Smooth muscle cell (in vitro differentiated cells): ENCODE measurements at regions not wholly inside any gene's neighbourhood (a gene's known extent, or its start where the extent isn't known, plus 50 kb on each side); places are given as distances from the start of the nearest gene placed in this dataset.

Experiments
- DNase-seq: peaks from one replicate; lab custom pipeline; 2025; ENCODE audit not compliant: unreplicated experiment; lab: John Stamatoyannopoulos, UW
- H2AFZ ChIP-seq: fragments of 200-600 bp; sonication (generic); 2 replicates; pipeline ENCODE4 v1.6.0; 2016; ENCODE audit warnings: antibody characterized with exemption, low read depth, mild to moderate bottlenecking
- H3F3A ChIP-seq: fragments of 200-600 bp; sonication (generic); 2 replicates; pipeline ENCODE4 v1.6.0; 2017; ENCODE audit warnings: antibody characterized with exemption, low read depth
- H3K27ac ChIP-seq: fragments of 200-600 bp; sonication (generic); 2 replicates; pipeline ENCODE4 v1.5.1; 2016; ENCODE audit warnings: low read depth, mild to moderate bottlenecking
- H3K27me3 ChIP-seq: fragments of 200-600 bp; sonication (generic); 2 replicates; pipeline ENCODE4 v1.6.1; 2016; ENCODE audit warnings: low read depth, mild to moderate bottlenecking
- H3K36me3 ChIP-seq: fragments of 200-600 bp; sonication (generic); 2 replicates; pipeline ENCODE4 v1.5.1; 2016; ENCODE audit warnings: low read depth
- H3K4me1 ChIP-seq: fragments of 200-600 bp; sonication (generic); 2 replicates; pipeline ENCODE4 v1.5.1; 2016; ENCODE audit warnings: low read depth
- H3K4me2 ChIP-seq: fragments of 200-600 bp; sonication (generic); 2 replicates; pipeline ENCODE4 v1.6.0; 2016; ENCODE audit warnings: mild to moderate bottlenecking
- H3K4me3 ChIP-seq: fragments of 200-600 bp; sonication (generic); 2 replicates; pipeline ENCODE4 v1.5.1; 2016; ENCODE audit warnings: mild to moderate bottlenecking
- H3K79me2 ChIP-seq: fragments of 200-600 bp; sonication (generic); 2 replicates; pipeline ENCODE4 v1.6.0; 2016; ENCODE audit warnings: low read depth, mild to moderate bottlenecking
- H3K9ac ChIP-seq: fragments of 200-600 bp; sonication (generic); 2 replicates; pipeline ENCODE4 v1.6.0; 2016; ENCODE audit warnings: low read depth
- H3K9me3 ChIP-seq: fragments of 200-600 bp; sonication (generic); replicated peaks from 2 replicates; pipeline ENCODE4 v1.5.1; 2016; ENCODE audit warnings: low read depth
- H4K20me1 ChIP-seq: fragments of 200-600 bp; sonication (generic); 2 replicates; pipeline ENCODE4 v1.6.0; 2016; ENCODE audit warnings: low read depth
- WGBS: methylation state at CpG from one replicate; pipeline ENCODE4 v1.1.7; 2016; ENCODE audit warnings: low lambda C conversion rate; 5-methylcytosine and 5-hydroxymethylcytosine counted together
- TF ChIP-seq, protein P1 (sequence below): fragments of 200-600 bp; sonication (generic); IDR thresholded peaks from 2 replicates; pipeline ENCODE4 v1.5.1; 2017; ENCODE audit warnings: borderline replicate concordance, mild to moderate bottlenecking, antibody characterized with exemption; ENCODE audit not compliant: insufficient read depth, poor library complexity, severe bottlenecking

DNA sequence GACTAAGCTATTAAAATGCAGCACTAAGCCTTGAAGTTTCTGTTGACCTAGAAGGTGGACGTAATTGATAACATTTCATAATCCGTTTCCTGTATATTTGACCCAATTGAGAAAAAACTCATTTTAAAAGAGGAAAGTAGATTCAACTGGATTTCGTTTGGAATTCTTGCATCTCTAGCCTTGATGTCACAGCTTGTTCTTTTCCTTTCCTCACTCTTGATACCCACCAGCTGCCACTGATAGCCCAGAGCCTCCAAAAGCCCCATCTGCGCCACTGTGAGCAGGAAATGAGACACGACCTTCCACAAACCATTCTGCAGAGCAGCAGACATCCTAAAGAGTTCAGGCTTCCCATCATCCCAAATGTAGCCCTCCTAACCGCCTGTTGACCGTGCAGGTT is 61.8 kb downstream of the FOXB1 start:
- 80% methylated on average over 7 of the region's 7 CpGs for WGBS
- no peak overlapping the region for H3K9ac ChIP-seq
- peaks cover 5% of the 10 kb centered on the region for H3K9me3 ChIP-seq
- H3F3A ChIP-seq, result no peaks in the 10 kb centered on the region
- DNase-seq, result no peak
- no peaks in the 10 kb centered on the region for H3K79me2 ChIP-seq
- H3K4me3 ChIP-seq, result no peak overlapping the region
- no peaks in the 10 kb centered on the region for H3K36me3 ChIP-seq
- no peak overlapping the region for H3K27ac ChIP-seq
- H4K20me1 ChIP-seq, result no peaks in the 10 kb centered on the region
- TF ChIP-seq, protein P1, sequence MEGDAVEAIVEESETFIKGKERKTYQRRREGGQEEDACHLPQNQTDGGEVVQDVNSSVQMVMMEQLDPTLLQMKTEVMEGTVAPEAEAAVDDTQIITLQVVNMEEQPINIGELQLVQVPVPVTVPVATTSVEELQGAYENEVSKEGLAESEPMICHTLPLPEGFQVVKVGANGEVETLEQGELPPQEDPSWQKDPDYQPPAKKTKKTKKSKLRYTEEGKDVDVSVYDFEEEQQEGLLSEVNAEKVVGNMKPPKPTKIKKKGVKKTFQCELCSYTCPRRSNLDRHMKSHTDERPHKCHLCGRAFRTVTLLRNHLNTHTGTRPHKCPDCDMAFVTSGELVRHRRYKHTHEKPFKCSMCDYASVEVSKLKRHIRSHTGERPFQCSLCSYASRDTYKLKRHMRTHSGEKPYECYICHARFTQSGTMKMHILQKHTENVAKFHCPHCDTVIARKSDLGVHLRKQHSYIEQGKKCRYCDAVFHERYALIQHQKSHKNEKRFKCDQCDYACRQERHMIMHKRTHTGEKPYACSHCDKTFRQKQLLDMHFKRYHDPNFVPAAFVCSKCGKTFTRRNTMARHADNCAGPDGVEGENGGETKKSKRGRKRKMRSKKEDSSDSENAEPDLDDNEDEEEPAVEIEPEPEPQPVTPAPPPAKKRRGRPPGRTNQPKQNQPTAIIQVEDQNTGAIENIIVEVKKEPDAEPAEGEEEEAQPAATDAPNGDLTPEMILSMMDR, result no peak
- H2AFZ ChIP-seq, result no peak overlapping the region
- no peaks in the 10 kb centered on the region for H3K27me3 ChIP-seq
- no peaks in the 10 kb centered on the region for H3K4me1 ChIP-seq
- no peak overlapping the region for H3K4me2 ChIP-seq

DNA sequence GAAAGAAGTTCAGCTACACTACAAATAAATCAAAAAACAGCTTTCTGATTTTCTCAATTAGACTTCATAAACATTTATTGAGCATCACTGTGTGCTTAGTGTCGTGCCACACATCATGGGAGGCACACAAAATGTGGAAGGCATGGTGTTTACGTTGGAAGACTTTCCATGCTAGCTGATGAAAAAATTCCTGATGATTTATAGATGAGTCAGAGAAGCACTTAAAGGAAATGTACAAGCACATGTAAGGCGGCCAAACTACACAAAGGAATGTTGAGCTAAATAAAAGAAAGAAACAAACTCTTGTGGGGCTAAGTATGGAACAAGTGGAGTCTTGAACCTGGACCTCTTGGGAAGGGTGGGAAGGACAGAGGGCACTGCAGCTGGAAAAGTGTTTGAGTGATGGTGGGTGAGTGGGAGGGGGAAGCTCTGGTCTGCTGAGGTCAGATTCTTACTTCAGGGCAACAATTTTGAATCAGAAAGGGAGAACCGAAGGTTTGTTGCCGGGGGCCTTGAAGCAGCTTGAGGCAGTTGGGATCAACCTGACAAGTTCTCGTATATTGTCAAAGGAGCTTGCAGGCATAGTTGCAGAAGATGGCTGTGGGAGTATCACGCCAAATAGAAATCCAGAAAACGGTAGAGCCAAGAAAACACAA is 66.9 kb downstream of the FOXB1 start:
- no peak for DNase-seq
- no peaks in the 10 kb centered on the region for H3K79me2 ChIP-seq
- H3F3A ChIP-seq, result peaks cover 15% of the 10 kb centered on the region
- H2AFZ ChIP-seq, result no peak overlapping the region
- peak overlapping the region; percentile 47 for H3K4me2 ChIP-seq
- H3K27me3 ChIP-seq, result no peaks in the 10 kb centered on the region
- TF ChIP-seq, protein P1, result no peak
- H3K4me3 ChIP-seq, result no peak overlapping the region
- H3K4me1 ChIP-seq, result peaks cover 6% of the 10 kb centered on the region
- H3K9ac ChIP-seq, result no peak overlapping the region
- H4K20me1 ChIP-seq, result no peaks in the 10 kb centered on the region
- no peaks in the 10 kb centered on the region for H3K36me3 ChIP-seq
- no peaks in the 10 kb centered on the region for H3K9me3 ChIP-seq
- peak overlapping the region; percentile 55 for H3K27ac ChIP-seq
- 49% methylated on average over 8 of the region's 8 CpGs for WGBS

- no peaks in the 10 kb centered on the region for H3K36me3 ChIP-seq
- no peak for DNase-seq
- H2AFZ ChIP-seq, result no peak overlapping the region
- H3K4me2 ChIP-seq, result no peak overlapping the region
- H4K20me1 ChIP-seq, result no peaks in the 10 kb centered on the region
- peaks cover 20% of the 10 kb centered on the region for H3K4me1 ChIP-seq
- peaks cover 15% of the 10 kb centered on the region for H3F3A ChIP-seq
- no peaks in the 10 kb centered on the region for H3K79me2 ChIP-seq
- TF ChIP-seq, protein P1, result no peak
- no peaks in the 10 kb centered on the region for H3K27me3 ChIP-seq
- WGBS, result 78% methylated on average over 5 of the region's 5 CpGs
- H3K27ac ChIP-seq, result no peak overlapping the region
- no peak overlapping the region for H3K4me3 ChIP-seq
- no peaks in the 10 kb centered on the region for H3K9me3 ChIP-seq
- no peak overlapping the region for H3K9ac ChIP-seq
These were observed 68.8 kb downstream of the FOXB1 start for GRCh38 chr15:60072826-60073465.

DNA sequence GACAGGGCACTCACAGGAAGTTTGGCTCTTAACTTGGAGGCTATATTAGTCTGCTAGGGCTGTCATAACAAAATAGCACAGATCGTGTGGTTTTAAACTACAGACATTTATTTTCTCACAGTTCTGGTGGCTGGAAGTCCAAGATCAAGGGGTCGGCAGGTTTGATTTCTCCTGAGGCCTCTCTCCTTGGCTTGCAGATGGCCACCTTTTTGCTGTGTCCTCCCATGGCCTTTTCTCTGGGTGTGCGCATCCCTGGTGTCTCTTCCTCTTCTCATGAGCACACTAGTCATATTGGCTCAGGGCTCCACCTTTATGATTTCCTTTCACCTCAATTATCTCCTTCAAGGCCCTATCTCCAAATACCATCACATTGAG is 69.3 kb downstream of the FOXB1 start:
- Histone ChIP-seq H3K27me3 (no peaks in the 10 kb centered on the region), H3K4me3 (no peak overlapping the region), H3K4me1 (peaks cover 22% of the 10 kb centered on the region), H3K9ac (no peak overlapping the region), H3K27ac (peak overlapping the region; percentile 57), H4K20me1 (no peaks in the 10 kb centered on the region), H3F3A (peaks cover 15% of the 10 kb centered on the region), H3K9me3 (no peaks in the 10 kb centered on the region), H3K4me2 (no peak overlapping the region), H2AFZ (no peak overlapping the region), H3K36me3 (no peaks in the 10 kb centered on the region), H3K79me2 (no peaks in the 10 kb centered on the region)
- no peak for DNase-seq
- WGBS, result 92% methylated on average over 3 of the region's 3 CpGs
- TF ChIP-seq, protein P1, result no peak
